ENCODE measurements at regions not wholly inside any gene's neighbourhood (a gene's known extent, or its start where the extent isn't known, plus 50 kb on each side); places are given as distances from the start of the nearest gene placed in this dataset.

DNA sequence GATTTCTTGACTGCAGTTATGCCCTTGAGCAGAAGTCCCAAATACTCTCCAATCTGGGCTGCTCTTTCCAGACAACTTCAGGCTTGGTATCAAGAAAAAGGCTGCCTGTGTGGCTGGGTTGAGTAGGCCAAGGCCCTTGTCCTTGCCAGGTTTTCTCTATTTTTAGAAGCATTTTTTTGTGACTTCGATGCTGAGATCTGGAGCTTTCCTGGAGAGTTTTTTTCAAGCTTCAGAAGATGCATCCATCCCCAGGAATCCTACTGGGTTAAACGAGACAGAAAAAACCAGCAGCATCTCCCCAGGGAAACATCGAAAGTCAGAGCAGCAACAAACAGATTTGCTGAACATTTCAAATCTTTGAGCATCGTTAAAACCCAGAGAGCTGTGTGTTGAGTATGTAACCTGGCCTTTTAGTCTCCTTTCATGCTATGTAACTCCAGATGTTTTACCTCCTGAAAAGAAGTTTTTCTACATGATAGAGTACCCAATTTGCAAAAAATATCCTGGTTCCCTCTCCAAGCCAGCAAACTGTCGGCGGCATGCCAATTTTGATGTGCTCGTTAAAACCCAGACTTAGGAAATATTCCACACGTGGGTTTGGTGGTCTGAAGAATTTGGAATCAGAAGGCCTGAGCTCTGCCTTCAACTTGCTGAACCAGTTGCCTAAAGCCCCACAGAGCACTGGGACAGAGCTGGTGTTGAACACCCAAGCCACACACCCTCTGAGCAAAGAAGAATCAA, 98.1 kb upstream of the ALDH1B1 start:
- TF ChIP-seq, protein P1, sequence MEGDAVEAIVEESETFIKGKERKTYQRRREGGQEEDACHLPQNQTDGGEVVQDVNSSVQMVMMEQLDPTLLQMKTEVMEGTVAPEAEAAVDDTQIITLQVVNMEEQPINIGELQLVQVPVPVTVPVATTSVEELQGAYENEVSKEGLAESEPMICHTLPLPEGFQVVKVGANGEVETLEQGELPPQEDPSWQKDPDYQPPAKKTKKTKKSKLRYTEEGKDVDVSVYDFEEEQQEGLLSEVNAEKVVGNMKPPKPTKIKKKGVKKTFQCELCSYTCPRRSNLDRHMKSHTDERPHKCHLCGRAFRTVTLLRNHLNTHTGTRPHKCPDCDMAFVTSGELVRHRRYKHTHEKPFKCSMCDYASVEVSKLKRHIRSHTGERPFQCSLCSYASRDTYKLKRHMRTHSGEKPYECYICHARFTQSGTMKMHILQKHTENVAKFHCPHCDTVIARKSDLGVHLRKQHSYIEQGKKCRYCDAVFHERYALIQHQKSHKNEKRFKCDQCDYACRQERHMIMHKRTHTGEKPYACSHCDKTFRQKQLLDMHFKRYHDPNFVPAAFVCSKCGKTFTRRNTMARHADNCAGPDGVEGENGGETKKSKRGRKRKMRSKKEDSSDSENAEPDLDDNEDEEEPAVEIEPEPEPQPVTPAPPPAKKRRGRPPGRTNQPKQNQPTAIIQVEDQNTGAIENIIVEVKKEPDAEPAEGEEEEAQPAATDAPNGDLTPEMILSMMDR (IDR thresholded peaks at IDR 0.05 in 8 of 11, conservative IDR thresholded peaks at IDR 0.05 in 3 of 11): no peak
- TF ChIP-seq POLR2AphosphoS5 (IDR thresholded peaks at IDR 0.05): no peak

Data from spleen (tissue), 7 donors.